IMR-90 (cell line): ENCODE measurements at regions not wholly inside any gene's neighbourhood (a gene's known extent, or its start where the extent isn't known, plus 50 kb on each side); places are given as distances from the start of the nearest gene placed in this dataset.

ENCODE experiments used
- ATAC-seq: fragments of 200-7000 bp; cut with Tn5 transposase; 2 replicates; pipeline ENCODE4 v1.9.1; 2020; ENCODE audit warnings: low read depth, mild to moderate bottlenecking, moderate library complexity
- BruUV-seq: library from RNA; stranded (reverse); fragments of 400-500 nt; replicated peaks from 2 replicates; lab custom pipeline; 2021; lab: Mats Ljungman, UMichigan
- CTCF ChIA-PET: fragments of 300-600 bp; formaldehyde crosslinking; extraction: SDS; loops from one replicate; lab custom pipeline; 2021; ENCODE audit warnings: antibody characterized with exemption; lab: Yijun Ruan, JAX
- POLR2A ChIA-PET: fragments of 300-600 bp; sonication (Branson Sonifier 250); formaldehyde crosslinking; loops from one replicate; lab custom pipeline; 2022; ENCODE audit warnings: antibody characterized with exemption; ENCODE audit not compliant: unreplicated experiment; lab: Charles Lee
- DNase-seq: peaks from one replicate; pipeline ENCODE4 v3.0.0; 2013
- H2AFZ ChIP-seq: replicated peaks from 2 replicates; pipeline ENCODE3; 2013; ENCODE audit warnings: low read length, mild to moderate bottlenecking; ENCODE audit not compliant: poor library complexity
- H2AK5ac ChIP-seq: 2 replicates; pipeline ENCODE4 v1.6.1; 2013; ENCODE audit warnings: low read depth, low read length, inconsistent platforms
- H2AK9ac ChIP-seq: replicated peaks from 2 replicates; pipeline ENCODE3; 2013; ENCODE audit warnings: mild to moderate bottlenecking, low read depth, low read length, moderate library complexity; ENCODE audit not compliant: poor library complexity
- H2BK120ac ChIP-seq: 2 replicates; pipeline ENCODE4 v1.6.1; 2013; ENCODE audit warnings: low read depth, low read length, inconsistent platforms
- H2BK15ac ChIP-seq: 3 replicates; pipeline ENCODE4 v1.6.1; 2013; ENCODE audit warnings: low read depth, low read length, inconsistent platforms
- H2BK20ac ChIP-seq: 2 replicates; pipeline ENCODE4 v1.6.1; 2013; ENCODE audit warnings: low read depth, mild to moderate bottlenecking, inconsistent platforms, low read length, moderate library complexity
- H2BK5ac ChIP-seq: 2 replicates; pipeline ENCODE4 v1.6.1; 2013; ENCODE audit warnings: mild to moderate bottlenecking, low read depth, low read length, inconsistent platforms; ENCODE audit not compliant: poor library complexity, severe bottlenecking
- H3K14ac ChIP-seq: replicated peaks from 2 replicates; pipeline ENCODE4 v1.6.1; 2013; ENCODE audit warnings: low read depth, low read length, inconsistent platforms
- H3K18ac ChIP-seq: 2 replicates; pipeline ENCODE4 v1.6.1; 2013; ENCODE audit warnings: low read depth, low read length, control low read depth
- H3K23ac ChIP-seq: 2 replicates; pipeline ENCODE4 v1.6.1; 2013; ENCODE audit warnings: low read depth, low read length, inconsistent platforms
- H3K27ac ChIP-seq: 2 replicates; pipeline ENCODE4 v1.5.1; 2013; ENCODE audit warnings: mild to moderate bottlenecking, control low read depth, low read length; ENCODE audit not compliant: insufficient read depth
- H3K27me3 ChIP-seq: 2 replicates; pipeline ENCODE4 v1.6.1; 2013; ENCODE audit warnings: low read length; ENCODE audit not compliant: control insufficient read depth, insufficient read depth
- H3K36me3 ChIP-seq: 2 replicates; pipeline ENCODE4 v1.6.1; 2013; ENCODE audit warnings: low read length, mixed read lengths; ENCODE audit not compliant: control insufficient read depth, insufficient read depth
- H3K4ac ChIP-seq: 2 replicates; pipeline ENCODE4 v1.6.1; 2013; ENCODE audit warnings: low read depth, low read length, inconsistent platforms
- H3K4me1 ChIP-seq: 2 replicates; pipeline ENCODE4 v1.6.1; 2013; ENCODE audit warnings: low read length, mixed read lengths; ENCODE audit not compliant: control insufficient read depth, insufficient read depth
- H3K4me2 ChIP-seq: 2 replicates; pipeline ENCODE4 v1.6.1; 2013; ENCODE audit warnings: low read depth, mild to moderate bottlenecking, control low read depth, low read length, moderate library complexity
- H3K4me3 ChIP-seq: 2 replicates; pipeline ENCODE4 v1.5.1; 2013; ENCODE audit warnings: low read depth, mild to moderate bottlenecking, control low read depth, low read length, moderate library complexity; ENCODE audit not compliant: insufficient read depth
- H3K56ac ChIP-seq: 2 replicates; pipeline ENCODE4 v1.6.1; 2013; ENCODE audit warnings: low read length, inconsistent platforms; ENCODE audit not compliant: insufficient read depth; ENCODE audit errors: extremely low read depth
- H3K79me1 ChIP-seq, 2 experiments: 2 replicates each; pipeline ENCODE4 v1.6.1; 2013; ENCODE audit warnings: low read length in 2 of 2, inconsistent platforms in 1 of 2, low read depth in 1 of 2
- H3K9ac ChIP-seq: 2 replicates; pipeline ENCODE4 v1.6.1; 2013; ENCODE audit warnings: low read depth, low read length, control low read depth
- H3K9me1 ChIP-seq: 2 replicates; pipeline ENCODE4 v1.6.1; 2013; ENCODE audit warnings: low read length, inconsistent platforms; ENCODE audit not compliant: insufficient read depth
- H3K9me3 ChIP-seq: 2 replicates; pipeline ENCODE4 v1.6.1; 2013; ENCODE audit warnings: low read length; ENCODE audit not compliant: control insufficient read depth, insufficient read depth
- H4K20me1 ChIP-seq: 2 replicates; pipeline ENCODE4 v1.6.1; 2013; ENCODE audit warnings: low read length, inconsistent platforms; ENCODE audit not compliant: insufficient read depth
- H4K5ac ChIP-seq: 2 replicates; pipeline ENCODE4 v1.6.1; 2013; ENCODE audit warnings: mild to moderate bottlenecking, low read depth, low read length, control low read depth
- H4K8ac ChIP-seq, 2 experiments: 2 replicates each; pipeline ENCODE4 v1.6.1; 2013; ENCODE audit warnings: low read depth in 2 of 2, low read length in 2 of 2, control low read depth in 1 of 2, inconsistent platforms in 1 of 2
- H4K91ac ChIP-seq: 2 replicates; pipeline ENCODE4 v1.6.1; 2013; ENCODE audit warnings: low read depth, low read length, inconsistent platforms; ENCODE audit not compliant: insufficient read depth
- CEBPB ChIP-seq: IDR thresholded peaks from 2 replicates; pipeline ENCODE4 v1.6.1; 2012; ENCODE audit warnings: low read depth, low read length, improper control_type of control experiment
- CHD1 ChIP-seq: IDR thresholded peaks from 2 replicates; pipeline ENCODE4 v1.6.1; 2012; ENCODE audit warnings: low read depth, low read length, improper control_type of control experiment
- FOS ChIP-seq: fragments of 150-350 bp; IDR thresholded peaks from 2 replicates; pipeline ENCODE4 v1.6.1; 2016; ENCODE audit warnings: low read depth, low read length
- MAFK ChIP-seq: IDR thresholded peaks from 2 replicates; pipeline ENCODE4 v1.6.1; 2012; ENCODE audit warnings: low read depth, low read length, improper control_type of control experiment
- MAZ ChIP-seq: IDR thresholded peaks from 2 replicates; pipeline ENCODE4 v1.6.1; 2012; ENCODE audit warnings: low read depth, mild to moderate bottlenecking, low read length, improper control_type of control experiment, moderate library complexity, borderline replicate concordance
- MXI1 ChIP-seq: IDR thresholded peaks from 2 replicates; pipeline ENCODE4 v1.6.1; 2012; ENCODE audit warnings: low read depth, mild to moderate bottlenecking, low read length, moderate library complexity, borderline replicate concordance
- NFE2L2 ChIP-seq: fragments of 150-350 bp; IDR thresholded peaks from 2 replicates; pipeline ENCODE4 v1.6.1; 2016; ENCODE audit warnings: low read depth, mild to moderate bottlenecking, low read length
- RAD21 ChIP-seq: IDR thresholded peaks from 2 replicates; pipeline ENCODE4 v1.6.1; 2012; ENCODE audit warnings: low read length, improper control_type of control experiment
- RCOR1 ChIP-seq: IDR thresholded peaks from 2 replicates; pipeline ENCODE4 v1.6.1; 2012; ENCODE audit warnings: mild to moderate bottlenecking, low read length, improper control_type of control experiment; ENCODE audit not compliant: insufficient replicate concordance
- SMC3 ChIP-seq: fragments of 150-350 bp; IDR thresholded peaks from 2 replicates; pipeline ENCODE4 v1.6.1; 2016; ENCODE audit warnings: low read depth, mild to moderate bottlenecking, antibody characterized with exemption, low read length, moderate library complexity
- WGBS, 2 experiments: methylation state at CpG; one replicate each; pipeline versions ENCODE4 v1.1.5 to v1.1.7; 2013; ENCODE audit warnings: missing lambda C conversion rate in 2 of 2; ENCODE audit not compliant: insufficient read length in 1 of 2; ENCODE audit errors: extremely low coverage in 2 of 2; 5-methylcytosine and 5-hydroxymethylcytosine counted together
- dilution Hi-C: fragments of 300-500 bp; cut with HindIII; formaldehyde crosslinking; loops from one replicate; pipeline ENCODE4 v1.14.3; 2018; ENCODE audit warnings: low sequenced_read_pairs; ENCODE audit not compliant: unreplicated experiment
- in situ Hi-C: fragments of 300-500 bp; cut with MboI; formaldehyde crosslinking; loops from 3 replicates; pipeline ENCODE4 v1.14.3; 2019; ENCODE audit warnings: low sequenced_read_pairs, inconsistent platforms, mixed read lengths
- intact Hi-C: fragments of 100-400 bp; cut with micrococcal nuclease; formaldehyde crosslinking; loops from 2 replicates; pipeline ENCODE4 v1.10.0; 2022

GRCh38 chr2:175854129-175854528 is 147.9 kb downstream of the LNPK start:
- no CpG with 5 or more reads among the region's 3 CpGs for WGBS, 2 experiments
- H2BK5ac ChIP-seq: no peak overlapping the region
- H2BK20ac ChIP-seq: no peak overlapping the region
- H3K4me2 ChIP-seq: no peak overlapping the region
- H3K27me3 ChIP-seq: no peaks in the 10 kb centered on the region
- H3K27ac ChIP-seq: no peak overlapping the region
- H3K4me3 ChIP-seq: no peak overlapping the region
- dilution Hi-C loops (no loop called here), intact Hi-C loops (no loop called here), in situ Hi-C loops (no loop called here)
- no peak overlapping the region for H3K14ac ChIP-seq
- no peak overlapping the region for H2AFZ ChIP-seq
- no peak overlapping the region for H3K4ac ChIP-seq
- H3K36me3 ChIP-seq: no peaks in the 10 kb centered on the region
- H2BK120ac ChIP-seq: no peak overlapping the region
- no TSS peak for BruUV-seq
- H3K4me1 ChIP-seq: no peaks in the 10 kb centered on the region
- H4K8ac ChIP-seq: no peak overlapping the region
- H2AK5ac ChIP-seq: no peak overlapping the region
- no peak overlapping the region for H4K5ac ChIP-seq
- no peaks in the 10 kb centered on the region for H3K9me1 ChIP-seq
- DNase-seq (no peak), ATAC-seq (no peak)
- no peaks in the 10 kb centered on the region for H3K79me1 ChIP-seq
- H3K23ac ChIP-seq: no peak overlapping the region
- ChIA-PET CTCF (interaction anchor here (0.6 kb wide), 1 partner anchor 103 kb away, joined by 3 read pairs; no protein-coding TSS in a partner anchor), POLR2A (no interaction called here)
- no peak overlapping the region for H3K56ac ChIP-seq
- TF ChIP-seq MAZ (no peak), FOS (no peak), NFE2L2 (no peak), CHD1 (no peak), SMC3 (no peak), RAD21 (no peak), MXI1 (no peak), RCOR1 (no peak), MAFK (no peak), CEBPB (no peak)
- H3K18ac ChIP-seq: no peak overlapping the region
- H3K9me3 ChIP-seq: no peaks in the 10 kb centered on the region
- no peak overlapping the region for H4K91ac ChIP-seq
- H4K20me1 ChIP-seq: no peaks in the 10 kb centered on the region
- H2BK15ac ChIP-seq: no peak overlapping the region
- H2AK9ac ChIP-seq: no peak overlapping the region
- no peak overlapping the region for H3K9ac ChIP-seq
